ENCODE measurements at regions not wholly inside any gene's neighbourhood (a gene's known extent, or its start where the extent isn't known, plus 50 kb on each side); places are given as distances from the start of the nearest gene placed in this dataset.
A peak's percentile ranks its signal among the peaks of the same experiment; 100 is the strongest.

- Histone ChIP-seq H3K36me3 (no peaks in the 10 kb centered on the region), H3K4me1 (no peaks in the 10 kb centered on the region), H3K9me3 (peaks cover 0 to under 1% (median 0%) of the 10 kb centered on the region in 12 donors), H3K27me3 (no peaks in the 10 kb centered on the region), H3K4me3 (no peak overlapping the region), H3K27ac (no peak overlapping the region)
- WGBS, 4 donors: 76 to 92% (median 91%) methylated on average over 6 of the region's 6 CpGs
- ATAC-seq (no peak), DNase-seq (no peak)
- intact Hi-C loops (cut with DNase I): no loop called here
- TF ChIP-seq CTCF (IDR thresholded peaks at IDR 0.05): no peak
- no peak for TF ChIP-seq POLR2A (IDR thresholded peaks at IDR 0.05)
These were observed 115.4 kb upstream of the ERG start for GRCh38 chr21:38613686-38614085.

- Histone ChIP-seq H3K4me3 (no peak overlapping the region), H3K4me1 (peaks cover 0 to 2% (median 0%) of the 10 kb centered on the region in 12 donors), H3K9me3 (no peaks in the 10 kb centered on the region), H3K27ac (no peak overlapping the region), H3K27me3 (no peaks in the 10 kb centered on the region), H3K36me3 (no peaks in the 10 kb centered on the region)
- TF ChIP-seq POLR2A (IDR thresholded peaks at IDR 0.05) (no peak), CTCF (IDR thresholded peaks at IDR 0.05) (no peak)
- DNase-seq (no peak), ATAC-seq (no peak)
- WGBS, 4 donors: 81 to 93% (median 86%) methylated on average over 5 of the region's 5 CpGs
- intact Hi-C loops (cut with DNase I): no loop called here
These were observed 116.3 kb upstream of the ERG start for GRCh38 chr21:38614558-38614957.

GRCh38 chr21:38619480-38619879 is 121.2 kb upstream of the ERG start:
- peaks cover 0 to 11% (median 0%) of the 10 kb centered on the region in 12 donors for H3K4me1 ChIP-seq
- 92 to 94% (median 93%) methylated on average over 2 of the region's 2 CpGs for WGBS, 4 donors
- H3K36me3 ChIP-seq: no peaks in the 10 kb centered on the region
- no peak for TF ChIP-seq POLR2A (IDR thresholded peaks at IDR 0.05)
- TF ChIP-seq CTCF (IDR thresholded peaks at IDR 0.05): no peak
- H3K9me3 ChIP-seq: no peaks in the 10 kb centered on the region
- H3K4me3 ChIP-seq: no peak overlapping the region
- no peaks in the 10 kb centered on the region for H3K27me3 ChIP-seq
- DNase-seq (no peak), ATAC-seq (no peak)
- H3K27ac ChIP-seq: no peak overlapping the region
- intact Hi-C loops (cut with DNase I): loop anchor here in 1 of 10 donors (5.0 kb wide), 1 partner anchor 52 kb away; no protein-coding TSS in a partner anchor

- intact Hi-C loops (cut with DNase I): loop anchor here in 1 of 10 donors (5.0 kb wide), 1 partner anchor 53 kb away; no protein-coding TSS in a partner anchor
- no peak overlapping the region for H3K4me3 ChIP-seq
- H3K4me1 ChIP-seq: peaks cover 0 to 11% (median 0%) of the 10 kb centered on the region in 12 donors
- WGBS, 4 donors: 64 to 73% (median 69%) methylated on average over 9 of the region's 9 CpGs
- DNase-seq: peak in 4 of 5 donors; percentile 22 to 57 (median 40)
- no peaks in the 10 kb centered on the region for H3K27me3 ChIP-seq
- no peak overlapping the region for H3K27ac ChIP-seq
- no peaks in the 10 kb centered on the region for H3K36me3 ChIP-seq
- TF ChIP-seq POLR2A (IDR thresholded peaks at IDR 0.05) (no peak), CTCF (IDR thresholded peaks at IDR 0.05) (no peak)
- no peaks in the 10 kb centered on the region for H3K9me3 ChIP-seq
- ATAC-seq: peak in 3 of 4 donors; percentile 64 to 88 (median 72)
These were observed 121.8 kb upstream of the ERG start for GRCh38 chr21:38619992-38620479.
